ENCODE measurements at regions not wholly inside any gene's neighbourhood (a gene's known extent, or its start where the extent isn't known, plus 50 kb on each side); places are given as distances from the start of the nearest gene placed in this dataset.

DNA sequence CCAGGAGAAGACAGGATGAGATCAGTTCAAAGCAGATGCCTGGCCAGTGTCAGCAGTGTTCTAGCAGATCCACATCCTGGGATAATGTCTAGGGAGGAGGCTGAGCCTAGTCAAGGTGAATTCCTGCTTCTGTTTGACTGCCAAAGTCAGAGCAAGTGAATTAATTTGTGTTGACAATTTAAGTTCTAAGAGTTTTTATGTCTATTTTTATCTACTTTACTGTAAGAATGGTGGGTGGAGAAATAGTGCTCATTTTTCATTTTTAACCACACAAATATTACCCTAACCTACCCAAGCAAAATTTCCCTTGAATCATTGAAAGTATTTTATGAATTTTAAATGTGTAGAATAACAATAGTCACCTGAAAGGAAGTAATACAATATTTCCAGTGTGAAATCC lies 207.6 kb upstream of the SLC10A2 start:
- no peak for DNase-seq
- H3K36me3 ChIP-seq (ENCODE audit: low read depth, missing control alignments), result no peaks in the 10 kb centered on the region
- H3K27me3 ChIP-seq, result no peaks in the 10 kb centered on the region
- no peak overlapping the region for H3K4me3 ChIP-seq
- intact Hi-C loops (cut with DNase I; ENCODE audit: low total_unique reads), result no loop called here
- H3K9me3 ChIP-seq, result no peaks in the 10 kb centered on the region
- no peak overlapping the region for H3K27ac ChIP-seq
- no peaks in the 10 kb centered on the region for H3K4me1 ChIP-seq
- no peak for TF ChIP-seq POLR2A (IDR thresholded peaks at IDR 0.05)
- TF ChIP-seq, protein P1, sequence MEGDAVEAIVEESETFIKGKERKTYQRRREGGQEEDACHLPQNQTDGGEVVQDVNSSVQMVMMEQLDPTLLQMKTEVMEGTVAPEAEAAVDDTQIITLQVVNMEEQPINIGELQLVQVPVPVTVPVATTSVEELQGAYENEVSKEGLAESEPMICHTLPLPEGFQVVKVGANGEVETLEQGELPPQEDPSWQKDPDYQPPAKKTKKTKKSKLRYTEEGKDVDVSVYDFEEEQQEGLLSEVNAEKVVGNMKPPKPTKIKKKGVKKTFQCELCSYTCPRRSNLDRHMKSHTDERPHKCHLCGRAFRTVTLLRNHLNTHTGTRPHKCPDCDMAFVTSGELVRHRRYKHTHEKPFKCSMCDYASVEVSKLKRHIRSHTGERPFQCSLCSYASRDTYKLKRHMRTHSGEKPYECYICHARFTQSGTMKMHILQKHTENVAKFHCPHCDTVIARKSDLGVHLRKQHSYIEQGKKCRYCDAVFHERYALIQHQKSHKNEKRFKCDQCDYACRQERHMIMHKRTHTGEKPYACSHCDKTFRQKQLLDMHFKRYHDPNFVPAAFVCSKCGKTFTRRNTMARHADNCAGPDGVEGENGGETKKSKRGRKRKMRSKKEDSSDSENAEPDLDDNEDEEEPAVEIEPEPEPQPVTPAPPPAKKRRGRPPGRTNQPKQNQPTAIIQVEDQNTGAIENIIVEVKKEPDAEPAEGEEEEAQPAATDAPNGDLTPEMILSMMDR (IDR thresholded peaks at IDR 0.05), result no peak

DNA sequence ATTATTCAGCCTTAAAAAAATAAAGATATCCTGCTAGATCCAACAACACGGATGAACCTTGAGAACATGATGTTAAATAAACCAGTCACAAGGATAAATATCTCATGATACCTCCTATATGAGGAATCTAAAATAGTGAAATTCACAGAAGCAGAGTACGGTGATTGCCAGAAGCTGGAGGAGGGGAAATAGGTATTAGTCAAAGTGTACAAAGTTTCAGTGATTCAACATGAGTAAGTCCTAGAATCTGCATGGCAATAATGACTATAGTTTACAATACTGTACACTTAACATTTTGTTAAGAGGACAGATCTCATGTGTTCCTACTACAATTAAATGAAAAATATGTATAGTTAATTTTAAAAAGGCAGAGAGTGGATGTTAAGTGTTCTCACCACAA lies 206.6 kb upstream of the SLC10A2 start:
- H3K27ac ChIP-seq, result no peak overlapping the region
- H3K36me3 ChIP-seq (ENCODE audit: low read depth, missing control alignments), result no peaks in the 10 kb centered on the region
- WGBS, 2 donors, result 73 to 87% methylated on average over 2 of the region's 2 CpGs
- no peak overlapping the region for H3K4me3 ChIP-seq
- TF ChIP-seq POLR2A (IDR thresholded peaks at IDR 0.05), result no peak
- TF ChIP-seq, protein P1 (IDR thresholded peaks at IDR 0.05), result no peak
- intact Hi-C loops (cut with DNase I; ENCODE audit: low total_unique reads), result no loop called here
- H3K9me3 ChIP-seq, result no peaks in the 10 kb centered on the region
- H3K27me3 ChIP-seq, result no peaks in the 10 kb centered on the region
- DNase-seq, result no peak
- no peaks in the 10 kb centered on the region for H3K4me1 ChIP-seq

DNA sequence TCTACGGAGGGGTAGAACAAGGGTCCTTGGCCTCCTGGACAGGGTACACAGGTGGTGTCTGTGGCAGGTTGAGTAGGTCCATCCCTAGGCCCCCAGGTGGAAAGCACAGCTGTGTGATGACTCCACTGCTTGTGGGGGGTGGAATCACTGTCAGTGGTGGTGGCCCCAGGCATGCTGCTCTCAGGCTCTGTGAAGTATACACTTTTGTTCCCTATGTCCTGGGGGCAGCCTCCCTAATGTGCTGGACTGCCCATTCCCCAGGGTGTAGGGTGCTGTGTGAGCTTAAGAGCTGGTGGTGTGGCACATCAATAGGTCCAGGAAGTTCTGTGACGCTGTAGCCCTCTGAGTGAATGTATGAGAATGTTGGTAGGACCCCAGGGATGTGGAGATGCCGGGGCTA lies 197.2 kb upstream of the SLC10A2 start:
- intact Hi-C loops (cut with DNase I; ENCODE audit: low total_unique reads), result no loop called here
- WGBS, 2 donors, result 83 to 97% methylated on average over 3 of the region's 3 CpGs
- H3K4me3 ChIP-seq, result no peak overlapping the region
- no peaks in the 10 kb centered on the region for H3K4me1 ChIP-seq
- TF ChIP-seq, protein P1 (IDR thresholded peaks at IDR 0.05), result no peak
- TF ChIP-seq POLR2A (IDR thresholded peaks at IDR 0.05), result no peak
- H3K27ac ChIP-seq, result no peak overlapping the region
- no peaks in the 10 kb centered on the region for H3K9me3 ChIP-seq
- no peaks in the 10 kb centered on the region for H3K36me3 ChIP-seq (ENCODE audit: low read depth, missing control alignments)
- no peaks in the 10 kb centered on the region for H3K27me3 ChIP-seq
- no peak for DNase-seq

- intact Hi-C loops (cut with DNase I; ENCODE audit: low total_unique reads), result no loop called here
- Histone ChIP-seq H3K4me1 (no peaks in the 10 kb centered on the region), H3K9me3 (no peaks in the 10 kb centered on the region), H3K36me3 (ENCODE audit: low read depth, missing control alignments) (no peaks in the 10 kb centered on the region), H3K27ac (no peak overlapping the region), H3K27me3 (no peaks in the 10 kb centered on the region), H3K4me3 (no peak overlapping the region)
- WGBS, 2 donors, result 52 to 63% methylated on average over 4 of the region's 4 CpGs
- DNase-seq, result no peak
- no peak for TF ChIP-seq POLR2A (IDR thresholded peaks at IDR 0.05)
- TF ChIP-seq, protein P1 (IDR thresholded peaks at IDR 0.05), result no peak
Observed at GRCh38 chr13:103255587-103256301, 189.5 kb upstream of the SLC10A2 start.

- 95 to 100% methylated on average over 1 of the region's 1 CpG for WGBS, 2 donors
- Histone ChIP-seq H3K27me3 (no peaks in the 10 kb centered on the region), H3K9me3 (no peaks in the 10 kb centered on the region), H3K27ac (no peak overlapping the region), H3K4me3 (no peak overlapping the region), H3K36me3 (ENCODE audit: low read depth, missing control alignments) (no peaks in the 10 kb centered on the region), H3K4me1 (no peaks in the 10 kb centered on the region)
- intact Hi-C loops (cut with DNase I; ENCODE audit: low total_unique reads), result no loop called here
- no peak for DNase-seq
- no peak for TF ChIP-seq POLR2A (IDR thresholded peaks at IDR 0.05)
Observed at GRCh38 chr13:103250071-103250470, 183.9 kb upstream of the SLC10A2 start.
